ENCODE measurements at regions not wholly inside any gene's neighbourhood (a gene's known extent, or its start where the extent isn't known, plus 50 kb on each side); places are given as distances from the start of the nearest gene placed in this dataset.

GRCh38 chr4:13678186-13678924 lies 50.8 kb upstream of the BOD1L1 start:
- Histone ChIP-seq H3K36me3 (no peaks in the 10 kb centered on the region), H3K4me3 (no peak overlapping the region), H3K27me3 (replicated peaks; ENCODE audit: insufficient read depth) (no peaks in the 10 kb centered on the region), H3K27ac (no peak overlapping the region), H3K4me1 (replicated peaks) (no peaks in the 10 kb centered on the region), H3K9me3 (no peaks in the 10 kb centered on the region)
- no peak for DNase-seq (ENCODE audit: low spot score)
- no peak for TF ChIP-seq POLR2AphosphoS5 (IDR thresholded peaks at IDR 0.05)
- TF ChIP-seq POLR2A (IDR thresholded peaks at IDR 0.05): no peak
- TF ChIP-seq, protein P1, sequence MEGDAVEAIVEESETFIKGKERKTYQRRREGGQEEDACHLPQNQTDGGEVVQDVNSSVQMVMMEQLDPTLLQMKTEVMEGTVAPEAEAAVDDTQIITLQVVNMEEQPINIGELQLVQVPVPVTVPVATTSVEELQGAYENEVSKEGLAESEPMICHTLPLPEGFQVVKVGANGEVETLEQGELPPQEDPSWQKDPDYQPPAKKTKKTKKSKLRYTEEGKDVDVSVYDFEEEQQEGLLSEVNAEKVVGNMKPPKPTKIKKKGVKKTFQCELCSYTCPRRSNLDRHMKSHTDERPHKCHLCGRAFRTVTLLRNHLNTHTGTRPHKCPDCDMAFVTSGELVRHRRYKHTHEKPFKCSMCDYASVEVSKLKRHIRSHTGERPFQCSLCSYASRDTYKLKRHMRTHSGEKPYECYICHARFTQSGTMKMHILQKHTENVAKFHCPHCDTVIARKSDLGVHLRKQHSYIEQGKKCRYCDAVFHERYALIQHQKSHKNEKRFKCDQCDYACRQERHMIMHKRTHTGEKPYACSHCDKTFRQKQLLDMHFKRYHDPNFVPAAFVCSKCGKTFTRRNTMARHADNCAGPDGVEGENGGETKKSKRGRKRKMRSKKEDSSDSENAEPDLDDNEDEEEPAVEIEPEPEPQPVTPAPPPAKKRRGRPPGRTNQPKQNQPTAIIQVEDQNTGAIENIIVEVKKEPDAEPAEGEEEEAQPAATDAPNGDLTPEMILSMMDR (IDR thresholded peaks at IDR 0.05): no peak
- intact Hi-C loops (cut with DNase I): no loop called here
- 99% methylated on average over 3 of the region's 3 CpGs for WGBS

DNA sequence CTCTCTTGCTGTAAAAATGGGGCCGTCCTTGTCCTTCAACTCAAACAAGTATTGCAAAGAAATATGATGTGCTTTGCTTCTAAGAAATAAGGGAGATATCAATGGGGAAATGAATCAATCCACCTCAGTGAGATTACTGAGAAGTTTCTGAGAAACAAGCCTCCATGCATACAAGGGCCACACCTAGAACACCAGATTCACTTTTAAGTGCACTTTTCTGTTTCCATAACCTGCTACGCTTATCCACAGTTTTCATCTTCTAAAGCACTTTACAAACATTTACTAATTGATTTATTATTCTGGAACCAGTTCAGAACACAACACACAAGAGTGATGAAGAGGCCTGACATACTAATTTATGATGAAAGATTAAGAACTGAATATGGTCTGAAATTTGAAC lies 54.0 kb upstream of the BOD1L1 start:
- no peak overlapping the region for H3K4me3 ChIP-seq
- no peaks in the 10 kb centered on the region for H3K9me3 ChIP-seq
- no peak for DNase-seq (ENCODE audit: low spot score)
- TF ChIP-seq POLR2A (IDR thresholded peaks at IDR 0.05) (no peak), POLR2AphosphoS5 (IDR thresholded peaks at IDR 0.05) (no peak)
- TF ChIP-seq, protein P1 (IDR thresholded peaks at IDR 0.05): no peak
- WGBS: 66% methylated on average over 2 of the region's 2 CpGs
- no peaks in the 10 kb centered on the region for H3K27me3 ChIP-seq (replicated peaks; ENCODE audit: insufficient read depth)
- H3K36me3 ChIP-seq: no peaks in the 10 kb centered on the region
- intact Hi-C loops (cut with DNase I): no loop called here
- H3K27ac ChIP-seq: no peak overlapping the region
- no peaks in the 10 kb centered on the region for H3K4me1 ChIP-seq (replicated peaks)

DNA sequence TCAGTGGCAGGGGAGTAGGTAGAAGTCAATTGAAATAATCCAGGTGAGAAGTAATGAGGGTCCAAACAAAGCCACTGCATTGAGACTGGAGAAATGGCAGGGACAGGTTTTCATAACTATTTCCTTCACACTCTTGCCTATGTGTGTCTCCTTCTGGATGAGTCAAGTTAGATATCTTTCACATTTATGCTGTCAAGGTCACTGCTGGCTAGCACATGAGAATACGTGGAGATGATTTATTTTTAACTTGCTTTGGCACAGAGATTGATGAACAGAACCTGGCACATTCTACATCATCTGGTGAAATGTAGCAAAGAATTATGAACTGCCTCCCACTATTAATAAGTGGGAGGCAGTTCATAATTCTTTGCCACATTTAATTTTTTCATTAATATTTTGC lies 66.7 kb upstream of the BOD1L1 start:
- no peaks in the 10 kb centered on the region for H3K36me3 ChIP-seq
- TF ChIP-seq, protein P1 (IDR thresholded peaks at IDR 0.05): no peak
- TF ChIP-seq POLR2AphosphoS5 (IDR thresholded peaks at IDR 0.05): no peak
- TF ChIP-seq POLR2A (IDR thresholded peaks at IDR 0.05): no peak
- intact Hi-C loops (cut with DNase I): no loop called here
- no peaks in the 10 kb centered on the region for H3K4me1 ChIP-seq (replicated peaks)
- DNase-seq (ENCODE audit: low spot score): no peak
- WGBS: 73% methylated on average over 1 of the region's 1 CpG
- no peak overlapping the region for H3K4me3 ChIP-seq
- no peak overlapping the region for H3K27ac ChIP-seq
- H3K27me3 ChIP-seq (replicated peaks; ENCODE audit: insufficient read depth): no peaks in the 10 kb centered on the region
- no peaks in the 10 kb centered on the region for H3K9me3 ChIP-seq

DNA sequence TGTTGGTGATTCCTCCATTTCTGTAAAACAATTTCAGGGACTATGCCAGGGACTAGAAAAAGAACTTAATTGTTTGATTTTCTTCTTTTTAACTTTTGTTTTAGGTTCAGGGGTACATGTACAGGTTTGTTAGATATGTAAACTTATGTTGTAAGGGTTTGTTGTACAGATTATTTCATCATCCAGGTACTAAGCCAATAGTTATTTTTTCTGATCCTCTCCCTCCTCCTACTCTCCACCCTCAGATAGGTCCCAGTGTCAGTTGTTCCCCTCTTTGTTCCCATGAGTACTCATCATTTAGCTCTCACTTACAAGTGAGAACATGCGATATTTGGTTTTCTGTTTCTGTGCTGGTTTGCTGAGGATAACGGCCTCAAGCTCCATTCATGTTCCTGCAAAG lies 70.8 kb upstream of the BOD1L1 start:
- no peaks in the 10 kb centered on the region for H3K36me3 ChIP-seq
- no peak overlapping the region for H3K27ac ChIP-seq
- H3K4me1 ChIP-seq (replicated peaks): no peaks in the 10 kb centered on the region
- no peaks in the 10 kb centered on the region for H3K9me3 ChIP-seq
- no peak overlapping the region for H3K4me3 ChIP-seq
- WGBS: 82% methylated on average over 2 of the region's 2 CpGs
- no peaks in the 10 kb centered on the region for H3K27me3 ChIP-seq (replicated peaks; ENCODE audit: insufficient read depth)
- TF ChIP-seq POLR2AphosphoS5 (IDR thresholded peaks at IDR 0.05) (no peak), POLR2A (IDR thresholded peaks at IDR 0.05) (no peak)
- TF ChIP-seq, protein P1 (IDR thresholded peaks at IDR 0.05): no peak
- DNase-seq (ENCODE audit: low spot score): no peak
- intact Hi-C loops (cut with DNase I): no loop called here
